Neural crest cell (in vitro differentiated cells): ENCODE measurements at regions not wholly inside any gene's neighbourhood (a gene's known extent, or its start where the extent isn't known, plus 50 kb on each side); places are given as distances from the start of the nearest gene placed in this dataset.
"Not testable (repeated sequence)": the region's sequence is repeated elsewhere in the genome, so short reads cannot be mapped to it uniquely, and the experiment has no call there.

Source experiments
- DNase-seq: peaks from one replicate; pipeline ENCODE4 v3.0.0; 2021; ENCODE audit warnings: low read depth, mixed read lengths, low spot score
- H3K27ac Mint-ChIP-seq: one replicate; pipeline ENCODE4 v1.8.0; 2021; ENCODE audit warnings: mild to moderate bottlenecking, mixed read lengths; ENCODE audit not compliant: unreplicated experiment
- H3K27me3 Mint-ChIP-seq: 2 replicates; pipeline ENCODE4 v1.8.0; 2021; ENCODE audit warnings: low read depth, mild to moderate bottlenecking, mixed read lengths
- H3K36me3 Mint-ChIP-seq: 2 replicates; pipeline ENCODE4 v1.8.0; 2021; ENCODE audit warnings: low read depth, mild to moderate bottlenecking, mixed read lengths
- H3K4me1 Mint-ChIP-seq: 2 replicates; pipeline ENCODE4 v1.8.0; 2021; ENCODE audit warnings: mixed read lengths
- H3K4me3 Mint-ChIP-seq: one replicate; pipeline ENCODE4 v1.8.0; 2021; ENCODE audit warnings: mild to moderate bottlenecking, mixed read lengths
- H3K9me3 Mint-ChIP-seq: 2 replicates; pipeline ENCODE4 v1.8.0; 2021; ENCODE audit warnings: mixed read lengths
- CTCF ChIP-seq: fragments of 200-600 bp; sonication (generic); conservative IDR thresholded peaks from 2 replicates; pipeline ENCODE4 v1.5.0; 2021; ENCODE audit warnings: antibody characterized with exemption, mild to moderate bottlenecking

DNA sequence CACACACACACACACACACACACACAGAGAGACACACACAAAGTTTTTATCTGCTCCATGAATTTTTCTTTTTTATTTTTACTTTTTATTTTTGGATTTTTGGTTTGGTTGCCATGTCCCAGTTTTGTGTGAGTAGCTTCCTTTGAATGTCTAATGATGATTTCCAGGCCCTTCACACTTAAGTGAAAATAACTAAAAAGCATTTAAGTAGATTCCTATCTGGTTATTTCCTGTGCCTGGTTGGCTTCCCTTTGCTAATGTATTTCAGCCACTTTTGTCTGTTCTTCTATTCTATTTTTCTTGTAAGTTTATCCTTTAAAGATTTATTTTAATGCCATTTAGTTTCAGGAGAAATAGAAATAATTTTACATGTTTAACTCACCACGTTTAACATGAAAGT lies 755.4 kb downstream of the SLC6A15 start:
- Mint-ChIP-seq H3K4me1 (no peaks in the 10 kb centered on the region), H3K36me3 (no peaks in the 10 kb centered on the region), H3K9me3 (peaks cover 6% of the 10 kb centered on the region), H3K27ac (no peak overlapping the region), H3K27me3 (no peaks in the 10 kb centered on the region), H3K4me3 (no peak overlapping the region)
- no peak for DNase-seq
- TF ChIP-seq CTCF: no peak

DNA sequence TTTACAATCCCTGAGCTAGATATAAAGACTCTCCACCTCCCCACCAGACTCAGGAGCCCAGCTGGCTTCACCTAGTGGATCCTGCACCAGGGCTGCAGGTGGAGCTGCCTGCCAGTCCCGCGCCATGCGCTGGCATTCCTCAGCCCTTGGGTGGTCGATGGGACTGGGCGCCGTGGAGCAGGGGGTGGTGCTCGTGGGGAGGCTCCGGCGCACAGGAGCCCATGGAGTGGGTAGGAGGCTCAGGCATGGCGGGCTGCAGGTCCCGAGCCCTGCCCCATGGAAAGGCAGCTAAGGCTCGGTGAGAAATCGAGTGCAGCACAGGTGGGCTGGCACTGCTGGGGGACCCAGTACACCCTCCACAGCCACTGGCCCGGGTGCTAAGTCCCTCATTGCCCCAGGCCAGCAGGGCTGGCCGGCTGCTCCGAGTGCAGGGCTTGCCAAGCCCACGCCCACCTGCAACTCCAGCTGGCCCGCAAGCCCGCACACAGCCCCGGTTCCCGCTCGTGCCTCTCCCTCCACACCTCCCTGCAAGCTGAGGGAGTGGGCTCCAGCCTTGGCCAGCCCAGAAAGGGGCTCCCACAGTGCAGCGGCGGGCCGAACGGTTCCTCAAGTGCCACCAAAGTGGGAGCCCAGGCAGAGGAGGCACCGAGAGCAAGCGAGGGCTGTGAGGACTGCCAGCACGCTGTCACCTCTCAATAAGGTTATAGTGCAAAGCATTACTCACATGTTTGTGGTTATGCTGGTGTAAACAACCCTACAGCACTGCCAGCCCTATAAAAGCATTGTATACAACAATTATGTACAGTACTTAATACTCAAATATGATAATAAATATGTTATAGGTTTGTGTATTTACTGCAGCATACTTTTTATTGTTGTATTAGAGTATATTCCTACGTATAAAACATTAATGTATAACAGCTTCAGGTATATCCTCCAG lies 757.3 kb downstream of the SLC6A15 start:
- H3K27me3 Mint-ChIP-seq, H3K4me3 Mint-ChIP-seq, H3K4me1 Mint-ChIP-seq, DNase-seq, H3K27ac Mint-ChIP-seq, H3K36me3 Mint-ChIP-seq, H3K9me3 Mint-ChIP-seq: not testable (repeated sequence)

GRCh38 chr12:84154439-84154990 lies 758.1 kb downstream of the SLC6A15 start:
- H3K27ac Mint-ChIP-seq, H3K9me3 Mint-ChIP-seq, H3K27me3 Mint-ChIP-seq, H3K4me3 Mint-ChIP-seq, DNase-seq, H3K4me1 Mint-ChIP-seq, H3K36me3 Mint-ChIP-seq: not testable (repeated sequence)

GRCh38 chr12:84150201-84150600 lies 762.4 kb downstream of the SLC6A15 start:
- H3K9me3 Mint-ChIP-seq: peaks cover 13% of the 10 kb centered on the region
- DNase-seq: no peak
- no peak overlapping the region for H3K4me3 Mint-ChIP-seq
- H3K27ac Mint-ChIP-seq: no peak overlapping the region
- TF ChIP-seq CTCF: no peak
- H3K4me1 Mint-ChIP-seq: no peaks in the 10 kb centered on the region
- no peaks in the 10 kb centered on the region for H3K27me3 Mint-ChIP-seq
- H3K36me3 Mint-ChIP-seq: no peaks in the 10 kb centered on the region

GRCh38 chr12:84148335-84148734 lies 764.3 kb downstream of the SLC6A15 start:
- H3K4me1 Mint-ChIP-seq: no peaks in the 10 kb centered on the region
- DNase-seq: no peak
- peaks cover 13% of the 10 kb centered on the region for H3K9me3 Mint-ChIP-seq
- H3K36me3 Mint-ChIP-seq: no peaks in the 10 kb centered on the region
- no peak overlapping the region for H3K27ac Mint-ChIP-seq
- no peak for TF ChIP-seq CTCF
- no peaks in the 10 kb centered on the region for H3K27me3 Mint-ChIP-seq
- no peak overlapping the region for H3K4me3 Mint-ChIP-seq

DNA sequence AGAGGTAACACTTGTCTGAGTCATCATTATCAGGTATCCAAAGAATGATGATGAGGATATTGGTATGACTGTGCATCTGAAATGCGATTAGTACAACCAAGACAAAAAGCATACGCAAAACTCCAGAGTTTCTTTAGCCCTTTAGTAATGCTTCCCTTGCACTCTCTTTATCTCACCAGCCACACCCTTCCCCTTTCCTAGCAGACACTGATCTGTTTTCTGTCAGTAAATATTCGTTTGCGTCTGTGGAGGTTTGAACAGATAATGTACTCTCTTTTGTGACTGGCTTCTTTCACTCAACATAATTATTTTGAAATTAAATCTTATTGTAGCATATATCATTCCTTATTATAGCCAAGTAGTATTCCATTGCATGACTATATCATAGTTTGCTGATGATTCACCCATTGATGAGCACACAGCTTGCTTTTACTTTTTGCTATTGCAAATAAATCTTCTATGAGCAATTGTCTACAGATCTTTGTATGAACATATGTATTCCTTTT lies 775.7 kb downstream of the SLC6A15 start:
- H3K9me3 Mint-ChIP-seq: no peaks in the 10 kb centered on the region
- H3K4me1 Mint-ChIP-seq: no peaks in the 10 kb centered on the region
- no peak overlapping the region for H3K27ac Mint-ChIP-seq
- no peak overlapping the region for H3K4me3 Mint-ChIP-seq
- TF ChIP-seq CTCF: no peak
- no peaks in the 10 kb centered on the region for H3K27me3 Mint-ChIP-seq
- no peaks in the 10 kb centered on the region for H3K36me3 Mint-ChIP-seq
- no peak for DNase-seq
